Tibial nerve (tissue), 3 donors: ENCODE measurements at regions not wholly inside any gene's neighbourhood (a gene's known extent, or its start where the extent isn't known, plus 50 kb on each side); places are given as distances from the start of the nearest gene placed in this dataset.

Source experiments
- CTCF ChIP-seq, 5 experiments: fragments of 200-600 bp in 3 of 5; fragments of 450-650 bp in 2 of 5; sonication (generic) in 3 of 5; IDR thresholded peaks; one replicate each; pipeline ENCODE4 v1.5.1; 2016 to 2019; ENCODE audit warnings: antibody characterized with exemption in 5 of 5, mild to moderate bottlenecking in 3 of 5, moderate library complexity in 2 of 5
- POLR2A ChIP-seq, 2 donors: fragments of 450-650 bp; IDR thresholded peaks; one replicate each; pipeline ENCODE4 v1.6.1; 2017; ENCODE audit warnings: antibody characterized with exemption in 2 of 2, mild to moderate bottlenecking in 2 of 2, moderate library complexity in 2 of 2

GRCh38 chr20:47427067-47427466 lies 70.6 kb upstream of the ZMYND8 start:
- TF ChIP-seq CTCF (IDR thresholded peaks at IDR 0.05) (no peak), POLR2A (IDR thresholded peaks at IDR 0.05) (no peak)
